ENCODE measurements at regions not wholly inside any gene's neighbourhood (a gene's known extent, or its start where the extent isn't known, plus 50 kb on each side); places are given as distances from the start of the nearest gene placed in this dataset.

GRCh38 chr4:4779054-4779453 is 80.4 kb upstream of the MSX1 start:
- Histone ChIP-seq H3K4me2 (ENCODE audit: unreplicated experiment) (no peak overlapping the region), H3K4me1 (ENCODE audit: insufficient read depth) (peaks cover 33% of the 10 kb centered on the region), H4K20me1 (ENCODE audit: insufficient read depth) (no peaks in the 10 kb centered on the region), H3K79me2 (ENCODE audit: insufficient read depth) (no peaks in the 10 kb centered on the region), H3K9me3 (ENCODE audit: low read depth) (no peaks in the 10 kb centered on the region), H3K9ac (no peak overlapping the region), H2AFZ (no peak overlapping the region), H3K27me3 (replicated peaks; ENCODE audit: insufficient read depth) (no peaks in the 10 kb centered on the region), H3K9me2 (ENCODE audit: insufficient read depth) (no peaks in the 10 kb centered on the region), H3K4me3 (no peak overlapping the region), H3K27ac (no peak overlapping the region), H3K36me3 (ENCODE audit: low read depth) (no peaks in the 10 kb centered on the region), H3F3A (ENCODE audit: insufficient read depth) (peaks cover 36% of the 10 kb centered on the region)
- TF ChIP-seq EZH2 (IDR thresholded peaks at IDR 0.05; ENCODE audit: insufficient read depth, poor library complexity, severe bottlenecking) (no peak), EZH2phosphoT487 (IDR thresholded peaks at IDR 0.05; ENCODE audit: insufficient read depth, low read depth) (no peak)
- in situ Hi-C loops (cut with MboI) = no loop called here
- DNase-seq = no peak
- 81 to 88% methylated on average over 2 of the region's 2 CpGs for WGBS, 2 experiments (ENCODE audit: low coverage in 1 of 2, low lambda C conversion rate in 2 of 2, missing lambda C conversion rate in 2 of 2)

GRCh38 chr4:4778554-4778953 is 80.9 kb upstream of the MSX1 start:
- TF ChIP-seq EZH2 (IDR thresholded peaks at IDR 0.05; ENCODE audit: insufficient read depth, poor library complexity, severe bottlenecking) (no peak), EZH2phosphoT487 (IDR thresholded peaks at IDR 0.05; ENCODE audit: insufficient read depth, low read depth) (no peak)
- WGBS, 2 experiments (ENCODE audit: low coverage in 1 of 2, low lambda C conversion rate in 2 of 2, missing lambda C conversion rate in 2 of 2) = 81 to 88% methylated on average over 4 of the region's 4 CpGs

GRCh38 chr4:4776934-4777333 is 82.5 kb upstream of the MSX1 start:
- H3F3A ChIP-seq (ENCODE audit: insufficient read depth) = peaks cover 22% of the 10 kb centered on the region
- no peaks in the 10 kb centered on the region for H3K27me3 ChIP-seq (replicated peaks; ENCODE audit: insufficient read depth)
- no peaks in the 10 kb centered on the region for H3K79me2 ChIP-seq (ENCODE audit: insufficient read depth)
- no peak overlapping the region for H3K4me2 ChIP-seq (ENCODE audit: unreplicated experiment)
- no peak overlapping the region for H3K27ac ChIP-seq
- 72 to 77% methylated on average over 7 of the region's 7 CpGs for WGBS, 2 experiments (ENCODE audit: low coverage in 1 of 2, low lambda C conversion rate in 2 of 2, missing lambda C conversion rate in 2 of 2)
- DNase-seq = no peak
- H4K20me1 ChIP-seq (ENCODE audit: insufficient read depth) = no peaks in the 10 kb centered on the region
- no peaks in the 10 kb centered on the region for H3K36me3 ChIP-seq (ENCODE audit: low read depth)
- no peak overlapping the region for H3K4me3 ChIP-seq
- peaks cover 18% of the 10 kb centered on the region for H3K4me1 ChIP-seq (ENCODE audit: insufficient read depth)
- no peaks in the 10 kb centered on the region for H3K9me2 ChIP-seq (ENCODE audit: insufficient read depth)
- in situ Hi-C loops (cut with MboI) = no loop called here
- TF ChIP-seq EZH2 (IDR thresholded peaks at IDR 0.05; ENCODE audit: insufficient read depth, poor library complexity, severe bottlenecking) (no peak), EZH2phosphoT487 (IDR thresholded peaks at IDR 0.05; ENCODE audit: insufficient read depth, low read depth) (no peak)
- no peak overlapping the region for H2AFZ ChIP-seq
- H3K9me3 ChIP-seq (ENCODE audit: low read depth) = no peaks in the 10 kb centered on the region
- H3K9ac ChIP-seq = no peak overlapping the region

More at GRCh38 chr4:4778554-4778953, 80.9 kb upstream of the MSX1 start:
- Histone ChIP-seq H3K9me2 (ENCODE audit: insufficient read depth) (no peaks in the 10 kb centered on the region), H3K4me2 (ENCODE audit: unreplicated experiment) (no peak overlapping the region), H3K27me3 (replicated peaks; ENCODE audit: insufficient read depth) (no peaks in the 10 kb centered on the region), H4K20me1 (ENCODE audit: insufficient read depth) (no peaks in the 10 kb centered on the region), H3K79me2 (ENCODE audit: insufficient read depth) (no peaks in the 10 kb centered on the region), H3K36me3 (ENCODE audit: low read depth) (no peaks in the 10 kb centered on the region), H3K4me3 (no peak overlapping the region), H3K27ac (no peak overlapping the region), H3K9me3 (ENCODE audit: low read depth) (no peaks in the 10 kb centered on the region), H3K4me1 (ENCODE audit: insufficient read depth) (peaks cover 33% of the 10 kb centered on the region), H3F3A (ENCODE audit: insufficient read depth) (peaks cover 36% of the 10 kb centered on the region), H3K9ac (no peak overlapping the region), H2AFZ (no peak overlapping the region)
- no peak for DNase-seq
- in situ Hi-C loops (cut with MboI) = no loop called here

GRCh38 chr4:4776335-4776734 is 83.1 kb upstream of the MSX1 start:
- no peak overlapping the region for H2AFZ ChIP-seq
- H3K4me2 ChIP-seq (ENCODE audit: unreplicated experiment) = no peak overlapping the region
- H3K9me2 ChIP-seq (ENCODE audit: insufficient read depth) = no peaks in the 10 kb centered on the region
- H3K4me3 ChIP-seq = no peak overlapping the region
- no peaks in the 10 kb centered on the region for H3K36me3 ChIP-seq (ENCODE audit: low read depth)
- peaks cover 12% of the 10 kb centered on the region for H3K4me1 ChIP-seq (ENCODE audit: insufficient read depth)
- H3K9me3 ChIP-seq (ENCODE audit: low read depth) = no peaks in the 10 kb centered on the region
- no peaks in the 10 kb centered on the region for H3K27me3 ChIP-seq (replicated peaks; ENCODE audit: insufficient read depth)
- H3K79me2 ChIP-seq (ENCODE audit: insufficient read depth) = no peaks in the 10 kb centered on the region
- in situ Hi-C loops (cut with MboI) = no loop called here
- no peak overlapping the region for H3K9ac ChIP-seq
- H4K20me1 ChIP-seq (ENCODE audit: insufficient read depth) = no peaks in the 10 kb centered on the region
- 79 to 85% methylated on average over 9 of the region's 9 CpGs for WGBS, 2 experiments (ENCODE audit: low coverage in 1 of 2, low lambda C conversion rate in 2 of 2, missing lambda C conversion rate in 2 of 2)
- TF ChIP-seq EZH2phosphoT487 (IDR thresholded peaks at IDR 0.05; ENCODE audit: insufficient read depth, low read depth) (no peak), EZH2 (IDR thresholded peaks at IDR 0.05; ENCODE audit: insufficient read depth, poor library complexity, severe bottlenecking) (no peak)
- DNase-seq = no peak
- no peak overlapping the region for H3K27ac ChIP-seq
- H3F3A ChIP-seq (ENCODE audit: insufficient read depth) = peaks cover 16% of the 10 kb centered on the region

- no peak for DNase-seq
- H3K9ac ChIP-seq = no peak overlapping the region
- peaks cover 8% of the 10 kb centered on the region for H3F3A ChIP-seq (ENCODE audit: insufficient read depth)
- TF ChIP-seq EZH2phosphoT487 (IDR thresholded peaks at IDR 0.05; ENCODE audit: insufficient read depth, low read depth) (no peak), EZH2 (IDR thresholded peaks at IDR 0.05; ENCODE audit: insufficient read depth, poor library complexity, severe bottlenecking) (no peak)
- H3K9me2 ChIP-seq (ENCODE audit: insufficient read depth) = no peaks in the 10 kb centered on the region
- peaks cover 4% of the 10 kb centered on the region; the same call in 1 of the 2 replicates for H3K4me1 ChIP-seq (ENCODE audit: insufficient read depth)
- no peaks in the 10 kb centered on the region for H3K79me2 ChIP-seq (ENCODE audit: insufficient read depth)
- H3K4me2 ChIP-seq (ENCODE audit: unreplicated experiment) = no peak overlapping the region
- H3K9me3 ChIP-seq (ENCODE audit: low read depth) = no peaks in the 10 kb centered on the region
- WGBS, 2 experiments (ENCODE audit: low coverage in 1 of 2, low lambda C conversion rate in 2 of 2, missing lambda C conversion rate in 2 of 2) = 87 to 91% methylated on average over 10 of the region's 10 CpGs
- no peaks in the 10 kb centered on the region for H4K20me1 ChIP-seq (ENCODE audit: insufficient read depth)
- H3K4me3 ChIP-seq = no peak overlapping the region
- H2AFZ ChIP-seq = no peak overlapping the region
- no peaks in the 10 kb centered on the region for H3K27me3 ChIP-seq (replicated peaks; ENCODE audit: insufficient read depth)
- H3K36me3 ChIP-seq (ENCODE audit: low read depth) = no peaks in the 10 kb centered on the region
- in situ Hi-C loops (cut with MboI) = no loop called here
- H3K27ac ChIP-seq = no peak overlapping the region
These were observed 83.9 kb upstream of the MSX1 start for GRCh38 chr4:4775493-4776004.

All from GM23248 (cell line).